ENCODE measurements at regions not wholly inside any gene's neighbourhood (a gene's known extent, or its start where the extent isn't known, plus 50 kb on each side); places are given as distances from the start of the nearest gene placed in this dataset.

DNA sequence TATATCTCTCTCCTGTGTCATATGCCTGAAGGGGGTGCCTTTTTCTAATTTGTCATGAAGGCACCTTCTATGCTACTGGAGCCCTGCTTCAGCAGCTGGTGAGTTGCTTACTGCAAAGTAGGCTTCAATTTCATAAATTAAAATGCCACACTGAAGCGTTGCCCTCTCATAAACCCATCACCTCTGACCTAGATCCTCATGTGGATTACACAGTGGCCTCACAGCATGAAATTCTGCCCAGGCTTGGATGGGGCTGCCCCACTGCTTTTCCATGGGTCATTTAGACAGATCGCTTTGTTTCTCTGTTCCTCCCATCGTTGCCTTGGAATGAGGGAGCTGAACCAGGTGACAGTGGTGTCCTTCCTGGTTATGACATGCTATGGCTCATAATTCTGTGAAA lies 131.2 kb downstream of the RPL22L1 start:
- TF ChIP-seq, protein P1, sequence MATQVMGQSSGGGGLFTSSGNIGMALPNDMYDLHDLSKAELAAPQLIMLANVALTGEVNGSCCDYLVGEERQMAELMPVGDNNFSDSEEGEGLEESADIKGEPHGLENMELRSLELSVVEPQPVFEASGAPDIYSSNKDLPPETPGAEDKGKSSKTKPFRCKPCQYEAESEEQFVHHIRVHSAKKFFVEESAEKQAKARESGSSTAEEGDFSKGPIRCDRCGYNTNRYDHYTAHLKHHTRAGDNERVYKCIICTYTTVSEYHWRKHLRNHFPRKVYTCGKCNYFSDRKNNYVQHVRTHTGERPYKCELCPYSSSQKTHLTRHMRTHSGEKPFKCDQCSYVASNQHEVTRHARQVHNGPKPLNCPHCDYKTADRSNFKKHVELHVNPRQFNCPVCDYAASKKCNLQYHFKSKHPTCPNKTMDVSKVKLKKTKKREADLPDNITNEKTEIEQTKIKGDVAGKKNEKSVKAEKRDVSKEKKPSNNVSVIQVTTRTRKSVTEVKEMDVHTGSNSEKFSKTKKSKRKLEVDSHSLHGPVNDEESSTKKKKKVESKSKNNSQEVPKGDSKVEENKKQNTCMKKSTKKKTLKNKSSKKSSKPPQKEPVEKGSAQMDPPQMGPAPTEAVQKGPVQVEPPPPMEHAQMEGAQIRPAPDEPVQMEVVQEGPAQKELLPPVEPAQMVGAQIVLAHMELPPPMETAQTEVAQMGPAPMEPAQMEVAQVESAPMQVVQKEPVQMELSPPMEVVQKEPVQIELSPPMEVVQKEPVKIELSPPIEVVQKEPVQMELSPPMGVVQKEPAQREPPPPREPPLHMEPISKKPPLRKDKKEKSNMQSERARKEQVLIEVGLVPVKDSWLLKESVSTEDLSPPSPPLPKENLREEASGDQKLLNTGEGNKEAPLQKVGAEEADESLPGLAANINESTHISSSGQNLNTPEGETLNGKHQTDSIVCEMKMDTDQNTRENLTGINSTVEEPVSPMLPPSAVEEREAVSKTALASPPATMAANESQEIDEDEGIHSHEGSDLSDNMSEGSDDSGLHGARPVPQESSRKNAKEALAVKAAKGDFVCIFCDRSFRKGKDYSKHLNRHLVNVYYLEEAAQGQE (IDR thresholded peaks at IDR 0.05; ENCODE audit: insufficient read depth in 1 of 2, low read depth in 2 of 2, low read length in 2 of 2): no peak
- TF ChIP-seq SIN3A (IDR thresholded peaks at IDR 0.05; ENCODE audit: borderline replicate concordance, insufficient read depth, low read length) (no peak), FOXP2 (optimal IDR thresholded peaks at IDR 0.05; ENCODE audit: borderline replicate concordance, extremely low read depth, extremely low read length, insufficient read depth) (no peak), TAF1 (IDR thresholded peaks at IDR 0.05; ENCODE audit: borderline replicate concordance, insufficient read depth, low read length) (no peak), POLR2AphosphoS5 (IDR thresholded peaks at IDR 0.05; ENCODE audit: low read depth, low read length) (no peak)

DNA sequence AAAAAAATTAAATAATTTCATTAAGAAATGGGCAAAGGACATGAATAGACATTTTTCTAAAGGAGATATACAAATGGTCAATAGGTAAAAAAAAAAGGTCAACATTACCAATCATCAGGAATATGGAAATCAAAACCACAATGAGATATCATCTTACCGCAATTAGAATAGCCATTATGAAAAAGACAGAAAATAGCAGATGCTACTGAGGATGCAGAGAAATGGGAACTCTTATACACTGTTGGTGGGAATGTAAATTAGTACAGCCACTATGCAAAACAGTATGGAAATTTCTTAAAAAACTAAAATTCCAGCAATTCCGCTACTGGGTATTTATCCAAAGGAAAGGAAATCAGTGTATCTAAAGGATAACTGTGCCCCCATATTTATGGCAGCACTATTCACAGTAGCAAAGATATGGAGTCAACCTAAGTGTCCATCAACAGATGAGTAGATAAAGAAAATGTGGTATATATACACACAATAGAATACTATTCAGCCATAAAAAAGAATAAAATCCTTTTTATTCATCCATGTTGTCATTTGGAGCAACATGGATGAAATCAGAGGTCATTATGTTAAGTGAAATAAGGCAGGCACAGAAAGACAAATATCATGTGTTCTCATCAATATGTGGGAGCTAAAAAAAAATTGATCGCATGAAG lies 132.4 kb downstream of the RPL22L1 start:
- TF ChIP-seq TAF1 (IDR thresholded peaks at IDR 0.05; ENCODE audit: borderline replicate concordance, insufficient read depth, low read length) (no peak), POLR2AphosphoS5 (IDR thresholded peaks at IDR 0.05; ENCODE audit: low read depth, low read length) (no peak), FOXP2 (optimal IDR thresholded peaks at IDR 0.05; ENCODE audit: borderline replicate concordance, extremely low read depth, extremely low read length, insufficient read depth) (no peak)
- TF ChIP-seq, protein P1 (IDR thresholded peaks at IDR 0.05; ENCODE audit: insufficient read depth in 1 of 2, low read depth in 2 of 2, low read length in 2 of 2): no peak

DNA sequence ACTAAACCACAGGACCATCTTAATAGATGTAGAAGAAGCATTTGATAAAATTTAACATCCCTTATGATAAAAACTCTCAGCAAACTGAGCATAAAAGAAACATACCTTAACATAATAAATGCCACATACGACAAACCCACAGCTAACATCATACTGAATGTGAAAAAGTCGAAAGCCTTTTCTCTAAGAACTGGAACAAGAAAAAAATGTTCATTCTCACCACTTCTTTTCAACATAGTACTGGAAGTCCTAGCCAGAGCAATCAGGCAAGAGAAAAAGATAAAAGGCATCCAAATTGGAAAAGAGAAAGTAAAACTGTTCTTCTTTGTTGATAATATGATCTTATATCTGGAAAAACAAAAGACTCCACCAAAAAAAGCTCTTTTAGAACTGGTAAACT lies 134.2 kb downstream of the RPL22L1 start:
- no peak for TF ChIP-seq POLR2AphosphoS5 (IDR thresholded peaks at IDR 0.05; ENCODE audit: low read depth, low read length)
- TF ChIP-seq, protein P1 (IDR thresholded peaks at IDR 0.05; ENCODE audit: insufficient read depth in 1 of 2, low read depth in 2 of 2, low read length in 2 of 2): no peak
- no peak for TF ChIP-seq TAF1 (IDR thresholded peaks at IDR 0.05; ENCODE audit: borderline replicate concordance, insufficient read depth, low read length)
- TF ChIP-seq FOXP2 (optimal IDR thresholded peaks at IDR 0.05; ENCODE audit: borderline replicate concordance, extremely low read depth, extremely low read length, insufficient read depth): no peak
- TF ChIP-seq SIN3A (IDR thresholded peaks at IDR 0.05; ENCODE audit: borderline replicate concordance, insufficient read depth, low read length): no peak

DNA sequence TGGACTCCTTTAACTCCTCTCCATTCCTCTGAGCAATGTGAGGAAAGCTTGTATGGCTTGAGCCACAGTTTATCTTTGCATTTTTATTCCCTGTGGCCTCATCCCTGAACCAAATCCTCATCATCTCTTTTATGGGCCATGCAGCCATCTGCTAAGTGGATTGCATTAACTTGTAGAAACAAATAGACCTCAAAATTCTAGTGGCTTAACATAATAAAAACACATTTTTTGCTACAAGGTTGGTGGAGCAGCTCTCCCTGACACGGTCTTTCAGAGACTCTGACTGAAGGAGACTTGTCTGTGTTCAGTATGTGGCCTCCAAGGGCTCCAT lies 135.3 kb downstream of the RPL22L1 start:
- TF ChIP-seq FOXP2 (optimal IDR thresholded peaks at IDR 0.05; ENCODE audit: borderline replicate concordance, extremely low read depth, extremely low read length, insufficient read depth): no peak
- TF ChIP-seq TAF1 (IDR thresholded peaks at IDR 0.05; ENCODE audit: borderline replicate concordance, insufficient read depth, low read length): no peak

DNA sequence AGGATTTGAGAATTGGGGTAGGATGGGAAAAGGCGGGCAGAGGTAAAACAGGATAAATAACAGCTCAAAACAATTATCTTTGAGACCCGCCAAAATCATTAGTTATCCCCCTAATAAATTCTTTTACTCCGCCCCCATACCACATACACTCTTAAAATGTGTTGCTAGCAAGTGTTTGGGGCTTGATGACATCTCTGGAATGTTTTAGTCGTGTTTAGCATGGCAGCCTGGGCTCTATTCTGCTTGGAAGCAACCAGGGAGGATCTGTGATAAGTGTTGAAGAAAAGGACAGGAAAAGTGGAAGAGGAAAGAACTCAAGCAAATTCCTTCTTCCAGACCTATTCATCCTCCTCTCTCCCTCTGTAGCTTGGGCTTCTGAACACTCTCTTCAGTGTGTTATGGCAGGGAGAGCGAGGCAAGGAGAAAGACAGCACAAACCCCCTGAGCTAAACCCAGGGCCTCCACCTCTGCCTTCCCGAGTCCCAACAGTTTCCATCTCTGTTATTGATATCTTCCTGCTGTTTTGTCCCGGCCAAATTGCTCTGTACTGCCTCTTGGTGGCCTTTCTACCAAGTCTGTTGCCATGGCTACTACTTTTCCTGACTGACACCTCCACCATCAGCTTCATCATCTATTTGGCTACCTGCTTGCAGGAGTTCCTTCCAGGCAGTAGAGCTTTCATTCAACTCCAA lies 135.8 kb downstream of the RPL22L1 start:
- no peak for TF ChIP-seq POLR2AphosphoS5 (IDR thresholded peaks at IDR 0.05; ENCODE audit: low read depth, low read length)
- no peak for TF ChIP-seq SIN3A (IDR thresholded peaks at IDR 0.05; ENCODE audit: borderline replicate concordance, insufficient read depth, low read length)
- TF ChIP-seq FOXP2 (optimal IDR thresholded peaks at IDR 0.05; ENCODE audit: borderline replicate concordance, extremely low read depth, extremely low read length, insufficient read depth): no peak
- TF ChIP-seq, protein P1 (IDR thresholded peaks at IDR 0.05; ENCODE audit: insufficient read depth in 1 of 2, low read depth in 2 of 2, low read length in 2 of 2): no peak
- TF ChIP-seq TAF1 (IDR thresholded peaks at IDR 0.05; ENCODE audit: borderline replicate concordance, insufficient read depth, low read length): no peak

All from PFSK-1 (cell line).